Right ventricle myocardium superior (tissue), 1 donor: ENCODE measurements at regions not wholly inside any gene's neighbourhood (a gene's known extent, or its start where the extent isn't known, plus 50 kb on each side); places are given as distances from the start of the nearest gene placed in this dataset.

Experiments used
- ATAC-seq: fragments of 200-7000 bp; cut with Tn5 transposase; one replicate; pipeline ENCODE4 v1.9.1; 2020; ENCODE audit warnings: mild to moderate bottlenecking; ENCODE audit not compliant: poor library complexity
- DNase-seq: peaks from one replicate; pipeline ENCODE4 v3.0.0-alpha.2; 2020
- intact Hi-C: fragments of 100-400 bp; cut with DNase I; formaldehyde crosslinking; loops from one replicate; pipeline ENCODE4 v1.11.2; 2022
- donor health status: DM: no; HTN: yes; CAD: no; lungs with severe emphysema.

DNA sequence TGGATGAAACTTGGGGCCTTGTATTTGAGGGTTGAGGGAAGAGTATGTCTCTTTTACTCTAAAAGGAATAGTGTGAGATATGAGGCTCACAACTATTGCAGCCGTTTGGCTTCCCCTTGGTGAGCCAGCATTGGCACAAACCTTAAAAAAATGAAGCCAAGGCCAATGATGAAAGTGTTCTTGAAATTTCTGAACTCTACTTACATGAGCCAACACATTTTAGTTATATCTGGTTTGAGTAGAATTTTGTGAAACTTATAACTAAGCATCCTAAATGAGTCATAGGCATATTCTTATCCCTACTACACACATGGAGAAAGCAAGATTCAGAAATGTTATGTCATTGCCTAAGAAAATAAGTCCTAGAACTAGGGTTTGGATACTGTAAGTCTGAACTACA is 55.3 kb upstream of the ACSS3 start:
- intact Hi-C loops, result no loop called here
- DNase-seq, result no peak

DNA sequence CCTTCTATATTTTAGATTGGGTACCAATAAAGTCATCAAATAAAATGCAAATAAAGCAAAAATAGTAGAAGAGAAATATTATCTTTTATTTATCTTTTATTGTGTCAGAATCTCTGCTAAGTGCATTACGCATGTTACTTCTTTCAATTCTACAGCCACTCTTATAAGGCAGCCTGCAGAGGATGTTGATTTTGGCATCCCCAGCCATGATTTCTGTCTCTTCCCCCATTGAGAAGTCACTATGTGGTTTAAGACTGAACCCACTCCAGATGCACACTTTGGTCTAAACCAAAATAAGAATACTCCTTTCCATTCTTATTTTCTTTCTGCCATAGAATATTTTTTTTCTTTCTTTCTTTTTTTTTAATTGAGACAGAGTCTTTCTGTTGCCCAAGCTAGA is 56.0 kb upstream of the ACSS3 start:
- peak; percentile 52 for ATAC-seq
- intact Hi-C loops, result no loop called here
- no peak for DNase-seq

More for the DNA sequence above, 55.3 kb upstream of the ACSS3 start:
- peak; percentile 51 for ATAC-seq

DNA sequence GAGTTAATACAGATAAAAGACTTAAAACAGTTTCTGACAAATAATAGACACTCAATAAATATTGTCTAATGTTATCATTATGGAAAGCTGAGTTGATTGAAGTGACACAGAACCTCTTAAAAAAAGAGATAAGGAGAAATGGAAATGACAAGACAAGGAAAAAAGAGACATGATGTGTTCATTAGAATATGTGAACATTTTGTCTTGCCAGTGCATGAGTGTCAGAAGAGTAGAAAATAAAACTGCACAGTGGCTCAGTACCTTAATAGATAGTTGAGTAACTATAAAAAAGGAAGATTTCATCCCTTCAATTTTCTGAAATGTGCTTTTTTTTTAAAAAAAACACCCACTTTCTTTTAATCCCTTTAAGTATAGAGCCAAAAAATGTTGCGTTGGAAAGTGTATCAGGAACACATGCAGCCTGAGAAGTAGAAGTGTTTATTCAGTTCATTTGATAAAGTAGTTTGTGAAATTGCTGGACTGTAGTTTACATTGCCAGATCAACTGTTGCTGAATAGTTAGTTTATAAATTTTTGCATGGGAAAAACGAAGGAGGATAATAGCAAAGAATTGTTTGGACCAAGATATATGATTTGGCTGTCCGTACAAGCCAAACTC is 56.6 kb upstream of the ACSS3 start:
- peak; percentile 66 for ATAC-seq
- intact Hi-C loops, result no loop called here
- no peak for DNase-seq

DNA sequence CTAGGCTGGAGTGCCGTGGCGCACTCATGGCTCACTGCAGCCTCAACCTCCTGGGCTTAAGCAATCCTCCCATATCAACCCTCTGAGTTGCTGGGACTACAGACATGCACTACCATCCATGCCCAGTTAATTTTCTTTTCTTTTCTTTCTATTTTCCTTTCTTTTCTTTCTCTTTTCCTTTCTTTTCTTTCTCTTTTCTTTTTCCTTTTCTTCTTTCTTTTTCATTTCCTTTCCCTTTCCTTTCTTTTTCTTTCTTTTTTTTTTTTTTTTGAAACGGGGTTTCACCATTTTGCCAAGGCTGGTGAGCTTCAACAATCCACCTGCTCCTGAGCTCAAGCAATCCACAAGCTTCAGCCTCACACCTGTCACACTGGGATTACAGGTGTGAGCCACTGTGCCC is 60.1 kb upstream of the ACSS3 start:
- DNase-seq (no peak), ATAC-seq (no peak)
- intact Hi-C loops, result no loop called here

DNA sequence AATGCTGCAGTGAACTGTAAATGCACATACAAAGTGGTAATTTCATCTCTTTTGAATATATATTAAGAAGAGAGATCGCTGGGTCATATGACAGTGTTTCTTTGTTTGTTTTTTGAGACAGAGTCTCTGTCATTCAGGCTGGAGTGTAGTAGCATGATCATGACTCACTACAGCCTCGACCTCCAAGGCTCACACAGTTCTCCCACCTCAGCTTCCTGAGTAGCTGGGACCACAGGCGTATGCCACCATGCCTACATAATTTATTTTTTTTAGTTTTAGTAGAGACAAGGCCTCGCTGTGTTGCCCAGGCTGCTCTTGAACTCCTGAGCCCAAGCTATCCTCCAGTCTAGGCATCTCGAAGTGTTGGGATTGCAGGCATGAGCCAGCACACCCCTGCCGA is 62.4 kb upstream of the ACSS3 start:
- intact Hi-C loops, result no loop called here
- no peak for DNase-seq
- ATAC-seq, result no peak

DNA sequence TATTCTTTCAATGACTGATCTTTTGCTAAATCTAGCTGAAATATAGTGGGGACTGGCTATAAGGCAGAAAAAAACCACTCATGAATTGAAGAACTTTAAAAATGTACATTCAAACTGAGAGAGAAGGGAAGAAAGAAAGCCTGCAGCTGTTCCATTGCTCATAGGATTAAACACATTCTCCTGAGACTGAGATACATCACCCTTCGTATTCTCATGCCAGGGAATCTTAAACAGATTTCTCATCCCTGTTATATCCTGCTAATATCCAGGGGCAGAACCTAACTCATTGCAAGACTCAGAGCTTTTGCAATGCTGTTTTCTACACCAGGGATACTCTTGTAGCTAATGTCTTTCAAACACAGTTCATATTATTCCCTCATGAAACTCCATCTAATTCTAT is 67.2 kb upstream of the ACSS3 start:
- DNase-seq, result no peak
- intact Hi-C loops, result no loop called here
- ATAC-seq, result no peak

DNA sequence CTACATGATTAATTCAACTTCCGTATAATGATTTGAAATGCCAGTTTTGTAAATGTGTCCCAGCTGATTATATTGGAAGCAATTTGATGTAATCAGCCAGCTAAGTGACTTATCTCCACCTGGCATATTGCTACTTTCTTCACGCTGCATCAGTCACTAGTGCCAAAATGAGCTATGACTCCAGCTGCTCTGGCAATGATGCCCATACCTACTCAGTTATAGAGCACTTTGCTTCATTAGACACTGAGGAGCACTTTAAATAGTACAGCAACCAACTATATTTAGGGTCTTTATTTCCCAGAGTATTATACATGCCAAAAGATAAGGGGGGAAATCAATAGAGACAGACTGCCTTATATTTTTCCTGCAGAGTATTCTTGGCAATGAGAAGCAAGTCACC is 67.9 kb upstream of the LIN7A start:
- ATAC-seq (peak; percentile 43), DNase-seq (no peak)
- intact Hi-C loops, result no loop called here

DNA sequence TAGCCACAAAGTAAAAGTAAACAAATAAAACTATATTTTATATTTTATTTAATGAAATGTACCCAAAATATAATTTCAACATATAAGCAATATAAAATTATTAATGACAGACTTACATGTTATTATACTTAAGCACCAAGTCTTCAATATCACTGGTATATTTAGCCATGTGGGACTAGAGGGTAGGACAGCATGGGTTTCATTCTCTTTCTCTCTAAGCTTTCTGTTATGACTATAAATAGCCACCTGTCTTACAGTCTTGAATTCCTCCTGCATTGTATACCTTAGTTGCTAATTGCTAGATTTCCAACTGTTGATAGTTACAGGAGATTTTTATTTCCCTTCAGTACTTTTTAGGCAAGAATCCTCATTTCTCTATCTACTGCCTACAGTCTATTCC is 63.1 kb upstream of the LIN7A start:
- intact Hi-C loops, result no loop called here
- DNase-seq (no peak), ATAC-seq (no peak)

DNA sequence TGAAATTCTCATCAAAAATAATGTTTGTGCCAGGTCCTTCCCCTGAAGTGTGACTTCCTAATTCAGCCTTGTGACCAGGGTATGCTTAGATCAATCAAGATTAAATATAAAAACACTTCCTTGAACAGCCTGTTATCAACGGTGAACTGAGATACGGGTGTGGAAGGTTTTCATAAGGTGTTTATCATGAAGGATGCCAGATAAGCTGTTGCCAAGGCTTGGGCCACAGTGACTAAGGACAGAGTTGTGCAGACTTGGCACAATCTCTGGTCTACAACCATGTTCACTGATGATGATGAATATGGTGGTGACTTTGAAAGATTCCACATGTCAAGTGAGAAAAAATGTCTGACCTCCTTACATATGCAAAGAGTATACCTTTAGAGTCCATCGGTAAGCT is 51.3 kb upstream of the LIN7A start:
- DNase-seq (no peak), ATAC-seq (no peak)
- intact Hi-C loops, result no loop called here
